Hepatic stellate cell (primary cell): ENCODE measurements at regions not wholly inside any gene's neighbourhood (a gene's known extent, or its start where the extent isn't known, plus 50 kb on each side); places are given as distances from the start of the nearest gene placed in this dataset.

Source experiments
- DNase-seq: peaks from one replicate; pipeline ENCODE4 v3.0.0; 2011; ENCODE audit warnings: low spot score

GRCh38 chr11:43626798-43627197, 53.7 kb upstream of the HSD17B12 start:
- DNase-seq, result no peak
